A549 (cell line): ENCODE measurements at regions not wholly inside any gene's neighbourhood (a gene's known extent, or its start where the extent isn't known, plus 50 kb on each side); places are given as distances from the start of the nearest gene placed in this dataset.

ENCODE experiments used
- ATAC-seq, 2 experiments: fragments of 200-7000 bp in 1 of 2; fragments of >200 bp in 1 of 2; cut with Nextera tagmentation in 1 of 2; cut with Tn5 transposase in 1 of 2; 3 replicates each; pipeline versions ENCODE4 v1.8.0 to v1.9.1; 2018 to 2020; ENCODE audit warnings: mild to moderate bottlenecking in 1 of 2, moderate library complexity in 1 of 2
- CTCF ChIA-PET: fragments of 300-600 bp; sonication (Branson Sonifier 250); formaldehyde crosslinking; extraction: SDS; loops from one replicate; lab custom pipeline; 2021; ENCODE audit warnings: antibody characterized with exemption, inconsistent platforms; lab: Yijun Ruan, JAX
- POLR2A ChIA-PET: fragments of 350-600 bp; formaldehyde crosslinking; extraction: SDS; loops from one replicate; lab custom pipeline; 2021; ENCODE audit warnings: antibody characterized with exemption, inconsistent platforms; lab: Yijun Ruan, JAX
- DNase-seq, 2 experiments: peaks; one replicate each; pipeline versions ENCODE4 v3.0.0 to v3.0.0-alpha.2; 2011 to 2016; ENCODE audit warnings: low read depth in 1 of 2, low spot score in 1 of 2
- FAIRE-seq: peaks from 2 replicates; lab custom pipeline; 2011; peaks lifted over from hg19 to GRCh38; lab: Jason Lieb, UNC
- H3K27ac ChIP-seq, 2 experiments: fragments of >200 bp; sonication (Bioruptor Twin); formaldehyde crosslinking; 3 replicates each; pipeline ENCODE4 v1.5.1; 2016 to 2017
- H3K4me1 ChIP-seq: fragments of >200 bp; sonication (Bioruptor Twin); formaldehyde crosslinking; 3 replicates; pipeline ENCODE4 v1.6.1; 2016
- H3K4me2 ChIP-seq: fragments of >200 bp; sonication (Bioruptor Twin); formaldehyde crosslinking; 3 replicates; pipeline ENCODE4 v1.6.1; 2016
- H3K4me3 ChIP-seq: fragments of >200 bp; sonication (Bioruptor Twin); formaldehyde crosslinking; 3 replicates; pipeline ENCODE4 v1.5.1; 2016
- H3K9me3 ChIP-seq: fragments of >200 bp; sonication (Bioruptor Twin); formaldehyde crosslinking; 3 replicates; pipeline ENCODE4 v1.6.1; 2016
- ATOH8 ChIP-seq: fragments of 250-450 bp; sonication (Bioruptor Pico); IDR thresholded peaks from 2 replicates; pipeline ENCODE4 v1.5.0; 2020; ENCODE audit warnings: low read depth, mild to moderate bottlenecking, moderate library complexity
- BCL3 ChIP-seq: fragments of >200 bp; sonication (Bioruptor Twin); formaldehyde crosslinking; IDR thresholded peaks from 3 replicates; pipeline ENCODE4 v1.6.1; 2016
- BHLHE40 ChIP-seq: IDR thresholded peaks from 2 replicates; pipeline ENCODE4 v1.6.1; 2012; ENCODE audit warnings: low read depth, low read length, inconsistent platforms
- CBX2 ChIP-seq: fragments of 200-600 bp; sonication (generic); IDR thresholded peaks from 2 replicates; pipeline ENCODE4 v1.6.1; 2016; ENCODE audit warnings: low read depth, mild to moderate bottlenecking, borderline replicate concordance
- CEBPB ChIP-seq, 2 experiments: fragments of >200 bp in 1 of 2; sonication (Bioruptor Twin) in 1 of 2; formaldehyde crosslinking in 1 of 2; IDR thresholded peaks; 2 replicates each; pipeline ENCODE4 v1.6.1; 2012 to 2016
- CHD2 ChIP-seq: fragments of 150-350 bp; IDR thresholded peaks from 2 replicates; pipeline ENCODE4 v1.6.1; 2014; ENCODE audit warnings: low read length; ENCODE audit not compliant: partially characterized antibody
- CHD4 ChIP-seq: fragments of 200-600 bp; sonication (generic); IDR thresholded peaks from 2 replicates; pipeline ENCODE4 v1.6.1; 2016; ENCODE audit warnings: antibody characterized with exemption, mild to moderate bottlenecking, borderline replicate concordance
- CTCF ChIP-seq: fragments of >200 bp; sonication (Bioruptor Twin); formaldehyde crosslinking; IDR thresholded peaks from 3 replicates; pipeline ENCODE4 v1.5.1; 2016
- E2F6 ChIP-seq: IDR thresholded peaks from 2 replicates; pipeline ENCODE4 v1.6.1; 2012; ENCODE audit warnings: low read depth, borderline replicate concordance
- EHMT2 ChIP-seq: fragments of 200-600 bp; sonication (generic); IDR thresholded peaks from 2 replicates; pipeline ENCODE4 v1.6.1; 2016; ENCODE audit warnings: antibody characterized with exemption, low read depth, mild to moderate bottlenecking, moderate library complexity
- ESRRA ChIP-seq: fragments of 150-350 bp; IDR thresholded peaks from 2 replicates; pipeline ENCODE4 v1.6.1; 2014; ENCODE audit warnings: mild to moderate bottlenecking, low read length, borderline replicate concordance
- FOSL2 ChIP-seq, 2 experiments: fragments of 450-650 bp in 1 of 2; fragments of >200 bp in 1 of 2; sonication (Bioruptor Twin) in 1 of 2; formaldehyde crosslinking; IDR thresholded peaks; 2 replicates each; pipeline versions ENCODE4 v1.5.0 to v1.6.1; 2016 to 2020; ENCODE audit warnings: mild to moderate bottlenecking in 1 of 2, moderate library complexity in 1 of 2
- GATA3 ChIP-seq: IDR thresholded peaks from 2 replicates; pipeline ENCODE4 v1.6.1; 2012; ENCODE audit warnings: borderline replicate concordance
- HOXA7 ChIP-seq: fragments of 250-450 bp; sonication (Bioruptor Pico); IDR thresholded peaks from 2 replicates; pipeline ENCODE4 v1.5.0; 2020; ENCODE audit warnings: mild to moderate bottlenecking, moderate library complexity
- KDM1A ChIP-seq: fragments of 200-600 bp; sonication (generic); IDR thresholded peaks from 2 replicates; pipeline ENCODE4 v1.6.1; 2016; ENCODE audit warnings: low read depth, mild to moderate bottlenecking
- KDM5A ChIP-seq: fragments of 200-600 bp; sonication (generic); IDR thresholded peaks from 2 replicates; pipeline ENCODE4 v1.6.1; 2016; ENCODE audit warnings: antibody characterized with exemption, mild to moderate bottlenecking
- MAFK ChIP-seq: fragments of 450-650 bp; IDR thresholded peaks from 2 replicates; pipeline ENCODE4 v1.6.1; 2014; ENCODE audit not compliant: partially characterized antibody
- MYC ChIP-seq: IDR thresholded peaks from 2 replicates; pipeline ENCODE4 v1.6.1; 2012; ENCODE audit warnings: mild to moderate bottlenecking, inconsistent platforms, low read length, improper control_type of control experiment, borderline replicate concordance
- NR3C1 ChIP-seq: fragments of >200 bp; sonication (Bioruptor Twin); formaldehyde crosslinking; IDR thresholded peaks from 3 replicates; pipeline ENCODE4 v1.6.1; 2017
- PBX3 ChIP-seq: IDR thresholded peaks from 2 replicates; pipeline ENCODE4 v1.6.1; 2012
- RFX5 ChIP-seq: fragments of 450-650 bp; IDR thresholded peaks from 2 replicates; pipeline ENCODE4 v1.7.1; 2014; ENCODE audit warnings: antibody characterized with exemption, mild to moderate bottlenecking, moderate library complexity
- RNF2 ChIP-seq: fragments of 200-600 bp; sonication (generic); IDR thresholded peaks from 2 replicates; pipeline ENCODE4 v1.6.1; 2016; ENCODE audit warnings: low read depth, mild to moderate bottlenecking, antibody characterized with exemption, moderate library complexity, borderline replicate concordance
- TP53 ChIP-seq: fragments of 250-450 bp; sonication (Bioruptor Pico); IDR thresholded peaks from 2 replicates; pipeline ENCODE4 v1.5.0; 2021; ENCODE audit warnings: mild to moderate bottlenecking, moderate library complexity
- USF2 ChIP-seq: fragments of 450-650 bp; IDR thresholded peaks from 2 replicates; pipeline ENCODE4 v1.6.1; 2014; ENCODE audit warnings: antibody characterized with exemption
- ZFP36 ChIP-seq: fragments of 450-650 bp; IDR thresholded peaks from 2 replicates; pipeline ENCODE4 v1.6.1; 2014; ENCODE audit warnings: borderline replicate concordance; ENCODE audit not compliant: partially characterized antibody
- ZNF302 ChIP-seq: fragments of 250-450 bp; sonication (Bioruptor Pico); IDR thresholded peaks from 2 replicates; pipeline ENCODE4 v1.9.0; 2021; ENCODE audit warnings: inconsistent platforms, mild to moderate bottlenecking, moderate library complexity
- WGBS: methylation state at CpG from one replicate; pipeline ENCODE4 v1.1.6; 2017; ENCODE audit errors: missing lambda C conversion rate; 5-methylcytosine and 5-hydroxymethylcytosine counted together

GRCh38 chr1:87398641-87399040 is 70.0 kb downstream of the LMO4 start:
- H3K27ac ChIP-seq = no peak overlapping the region
- 67% methylated on average over 4 of the region's 4 CpGs for WGBS
- H3K4me2 ChIP-seq = no peak overlapping the region
- DNase-seq = no peak
- TF ChIP-seq CBX2 (no peak), ESRRA (no peak), MAFK (no peak), ZFP36 (no peak), RFX5 (no peak), ATOH8 (CRISPR knock-in tag) (no peak), CEBPB (IDR thresholded peaks at IDR 0.05) (no peak), CHD4 (no peak), KDM1A (no peak), ZNF302 (CRISPR knock-in tag) (no peak), KDM5A (no peak), BHLHE40 (no peak), CTCF (no peak), GATA3 (no peak), FOSL2 (IDR thresholded peaks at IDR 0.05) (no peak), FOSL2 (CRISPR knock-in tag; IDR thresholded peaks at IDR 0.05) (no peak), EHMT2 (no peak), MYC (no peak), RNF2 (no peak)
- TF ChIP-seq, all 56 proteins: peak for 0
- CTCF ChIA-PET = no interaction called here
- POLR2A ChIA-PET = no interaction called here
- ATAC-seq = no peak
- Histone ChIP-seq H3K9me3 (no peaks in the 10 kb centered on the region), H3K4me3 (no peak overlapping the region), H3K4me1 (no peaks in the 10 kb centered on the region)
- no peak for FAIRE-seq

GRCh38 chr1:87399264-87399663 is 70.6 kb downstream of the LMO4 start:
- no peak for ATAC-seq
- Histone ChIP-seq H3K9me3 (no peaks in the 10 kb centered on the region), H3K4me3 (no peak overlapping the region), H3K4me1 (no peaks in the 10 kb centered on the region), H3K27ac (no peak overlapping the region)
- ChIA-PET POLR2A (no interaction called here), CTCF (no interaction called here)
- 61% methylated on average over 2 of the region's 2 CpGs for WGBS
- DNase-seq = no peak
- TF ChIP-seq CTCF (no peak), CEBPB (IDR thresholded peaks at IDR 0.05) (no peak), NR3C1 (no peak)
- TF ChIP-seq, all 56 proteins: peak for 0
- FAIRE-seq = no peak
- no peak overlapping the region for H3K4me2 ChIP-seq

- CTCF ChIA-PET = no interaction called here
- no peak overlapping the region for H3K4me3 ChIP-seq
- ATAC-seq (no peak), FAIRE-seq (no peak), DNase-seq (no peak)
- H3K27ac ChIP-seq = no peak overlapping the region
- POLR2A ChIA-PET = no interaction called here
- no peaks in the 10 kb centered on the region for H3K4me1 ChIP-seq
- no peaks in the 10 kb centered on the region for H3K9me3 ChIP-seq
- WGBS = 53% methylated on average over 4 of the region's 4 CpGs
- no peak overlapping the region for H3K4me2 ChIP-seq
- TF ChIP-seq ZFP36 (no peak), HOXA7 (CRISPR knock-in tag) (no peak), CBX2 (no peak), MAFK (no peak), PBX3 (no peak), E2F6 (no peak), CHD2 (no peak), BCL3 (no peak), ZNF302 (CRISPR knock-in tag) (no peak), TP53 (CRISPR knock-in tag) (no peak), USF2 (no peak)
Measured at GRCh38 chr1:87399701-87400100, 71.0 kb downstream of the LMO4 start.
